H1 (cell line): ENCODE measurements at regions not wholly inside any gene's neighbourhood (a gene's known extent, or its start where the extent isn't known, plus 50 kb on each side); places are given as distances from the start of the nearest gene placed in this dataset.

ENCODE experiments used
- CTCF ChIA-PET: fragments of 300-600 bp; sonication (Branson Sonifier 250); formaldehyde crosslinking; loops from one replicate; lab custom pipeline; 2021; ENCODE audit not compliant: partially characterized antibody; lab: Charles Lee
- POLR2A ChIA-PET: fragments of 300-600 bp; sonication (Branson Sonifier 250); formaldehyde crosslinking; loops from one replicate; lab custom pipeline; 2021; ENCODE audit warnings: inconsistent platforms; ENCODE audit not compliant: partially characterized antibody; lab: Charles Lee
- DNase-seq, 2 experiments: peaks; one replicate each; pipeline versions ENCODE4 v3.0.0 to v3.0.0-alpha.2; 2010 to 2022; ENCODE audit warnings: low spot score in 2 of 2, low read depth in 1 of 2, mixed read lengths in 1 of 2
- FAIRE-seq: peaks from 2 replicates; lab custom pipeline; 2011; peaks lifted over from hg19 to GRCh38; lab: Jason Lieb, UNC
- H2AFZ ChIP-seq: 2 replicates; pipeline ENCODE4 v1.8.1; 2012; ENCODE audit warnings: low read length, inconsistent platforms
- H2AK5ac ChIP-seq: 2 replicates; pipeline ENCODE4 v1.6.1; 2013; ENCODE audit warnings: low read depth, low read length
- H2BK120ac ChIP-seq: replicated peaks from 2 replicates; pipeline ENCODE3; 2013; ENCODE audit warnings: low read depth, low read length, inconsistent platforms
- H2BK12ac ChIP-seq: 2 replicates; pipeline ENCODE4 v1.6.1; 2013; ENCODE audit warnings: low read depth, low read length
- H2BK15ac ChIP-seq: 2 replicates; pipeline ENCODE4 v1.6.1; 2013; ENCODE audit warnings: low read length
- H2BK20ac ChIP-seq: 2 replicates; pipeline ENCODE4 v1.6.1; 2013; ENCODE audit warnings: low read length
- H2BK5ac ChIP-seq: 2 replicates; pipeline ENCODE4 v1.6.1; 2013; ENCODE audit warnings: low read depth, low read length
- H3K14ac ChIP-seq: 2 replicates; pipeline ENCODE4 v1.6.1; 2013; ENCODE audit warnings: inconsistent platforms; ENCODE audit not compliant: insufficient read length
- H3K18ac ChIP-seq: 2 replicates; pipeline ENCODE4 v1.6.1; 2013; ENCODE audit warnings: low read length; ENCODE audit errors: extremely low read depth
- H3K23ac ChIP-seq: 2 replicates; pipeline ENCODE4 v1.6.1; 2013; ENCODE audit warnings: inconsistent platforms; ENCODE audit not compliant: insufficient read length
- H3K23me2 ChIP-seq: 2 replicates; pipeline ENCODE4 v1.6.1; 2013; ENCODE audit warnings: low read depth, low read length
- H3K27ac ChIP-seq: 2 replicates; pipeline ENCODE4 v1.6.1; 2011; ENCODE audit warnings: low read depth, low read length, inconsistent platforms
- H3K27me3 ChIP-seq, 4 experiments: replicated peaks in 1 of 4; 1 replicate in 1 of 4; 2 replicates in 3 of 4; pipeline versions ENCODE4 v1.6.1 to v1.8.1; 2011 to 2013; ENCODE audit warnings: low read length in 3 of 4, mild to moderate bottlenecking in 3 of 4, inconsistent platforms in 2 of 4, mixed read lengths in 2 of 4, moderate library complexity in 1 of 4; ENCODE audit not compliant: control insufficient read depth in 3 of 4, insufficient read depth in 3 of 4; ENCODE audit errors: extremely low read depth in 1 of 4
- H3K36me3 ChIP-seq, 4 experiments: 2 replicates each; pipeline versions ENCODE4 v1.6.1 to v1.8.1; 2011 to 2013; ENCODE audit warnings: mild to moderate bottlenecking in 4 of 4, low read length in 3 of 4, moderate library complexity in 2 of 4, control low read depth in 1 of 4, inconsistent platforms in 1 of 4; ENCODE audit not compliant: insufficient read depth in 4 of 4, control insufficient read depth in 2 of 4
- H3K4ac ChIP-seq: replicated peaks from 2 replicates; pipeline ENCODE3; 2013; ENCODE audit warnings: low read length, low read depth, mixed read lengths, inconsistent platforms; ENCODE audit not compliant: insufficient read length
- H3K4me1 ChIP-seq, 4 experiments: replicated peaks in 1 of 4; 1 replicate in 1 of 4; 2 replicates in 3 of 4; pipeline versions ENCODE4 v1.6.1 to v1.8.1; 2011 to 2013; ENCODE audit warnings: low read length in 3 of 4, inconsistent platforms in 2 of 4, mixed read lengths in 1 of 4; ENCODE audit not compliant: insufficient read depth in 4 of 4, control insufficient read depth in 3 of 4
- H3K4me2 ChIP-seq, 2 experiments: 2 replicates each; pipeline versions ENCODE4 v1.6.1 to v1.8.1; 2011 to 2013; ENCODE audit warnings: low read depth in 2 of 2, low read length in 2 of 2, control low read depth in 1 of 2, inconsistent platforms in 1 of 2, mild to moderate bottlenecking in 1 of 2; ENCODE audit not compliant: insufficient read depth in 1 of 2
- H3K4me3 ChIP-seq, 4 experiments: fragments of 200-600, 300-600 bp in 1 of 4; sonication (generic), shearing (Covaris generic), sonication (Bioruptor Twin) in 1 of 4; 2 replicates each; pipeline versions ENCODE4 v1.5.1 to v1.8.1; 2011 to 2016; ENCODE audit warnings: low read length in 4 of 4, low read depth in 3 of 4, control low read depth in 2 of 4, inconsistent platforms in 2 of 4, mild to moderate bottlenecking in 2 of 4, mixed read lengths in 1 of 4, moderate library complexity in 1 of 4; ENCODE audit not compliant: insufficient read depth in 2 of 4; ENCODE audit errors: extremely low read depth in 1 of 4
- H3K56ac ChIP-seq: replicated peaks from 2 replicates; pipeline ENCODE3; 2013; ENCODE audit warnings: low read depth, mild to moderate bottlenecking, mixed read lengths, low read length, inconsistent platforms; ENCODE audit not compliant: insufficient read length
- H3K79me1 ChIP-seq: 2 replicates; pipeline ENCODE4 v1.6.1; 2013; ENCODE audit warnings: low read depth, low read length, control low read depth
- H3K79me2 ChIP-seq, 2 experiments: 2 replicates each; pipeline versions ENCODE4 v1.6.1 to v1.8.1; 2012 to 2013; ENCODE audit warnings: low read length in 2 of 2, mild to moderate bottlenecking in 2 of 2, inconsistent platforms in 1 of 2; ENCODE audit not compliant: insufficient read depth in 2 of 2, control insufficient read depth in 1 of 2
- H3K9ac ChIP-seq, 4 experiments: replicated peaks in 1 of 4; 1 replicate in 1 of 4; 2 replicates in 3 of 4; pipeline versions ENCODE4 v1.6.1 to v1.8.1; 2011 to 2013; ENCODE audit warnings: low read depth in 3 of 4, low read length in 3 of 4, control low read depth in 2 of 4, mild to moderate bottlenecking in 2 of 4, moderate library complexity in 2 of 4, inconsistent platforms in 1 of 4; ENCODE audit errors: extremely low read depth in 1 of 4
- H3K9me3 ChIP-seq, 2 experiments: 2 replicates each; pipeline versions ENCODE4 v1.6.1 to v1.8.1; 2012 to 2013; ENCODE audit warnings: mild to moderate bottlenecking in 2 of 2, moderate library complexity in 2 of 2, control low read depth in 1 of 2, inconsistent platforms in 1 of 2, low read depth in 1 of 2, low read length in 1 of 2, mixed read lengths in 1 of 2; ENCODE audit not compliant: insufficient read depth in 2 of 2
- H4K20me1 ChIP-seq, 2 experiments: replicated peaks in 1 of 2; 2 replicates each; pipeline versions ENCODE3 to v1.8.1; 2011 to 2013; ENCODE audit warnings: inconsistent platforms in 2 of 2, low read length in 2 of 2, mild to moderate bottlenecking in 1 of 2; ENCODE audit not compliant: insufficient read depth in 2 of 2, control insufficient read depth in 1 of 2
- H4K5ac ChIP-seq: 2 replicates; pipeline ENCODE4 v1.6.1; 2013; ENCODE audit warnings: low read length, low read depth, mixed read lengths, inconsistent platforms; ENCODE audit not compliant: insufficient read length
- H4K8ac ChIP-seq: 2 replicates; pipeline ENCODE4 v1.8.0; 2013; ENCODE audit warnings: mild to moderate bottlenecking, moderate library complexity, low read length, inconsistent platforms; ENCODE audit not compliant: insufficient read depth; ENCODE audit errors: extremely low read depth
- H4K91ac ChIP-seq: replicated peaks from 2 replicates; pipeline ENCODE3; 2013; ENCODE audit warnings: low read length, mixed read lengths, inconsistent platforms; ENCODE audit not compliant: insufficient read length
- CBX5 ChIP-seq: fragments of 300-800, 300-1000 bp; sonication (generic); IDR thresholded peaks from 2 replicates; pipeline ENCODE4 v1.7.1; 2016; ENCODE audit warnings: antibody characterized with exemption, low read length, low read depth
- CHD2 ChIP-seq: IDR thresholded peaks from 2 replicates; pipeline ENCODE4 v1.6.1; 2012; ENCODE audit warnings: low read length, improper control_type of control experiment
- CREB1 ChIP-seq: IDR thresholded peaks from 2 replicates; pipeline ENCODE4 v1.6.1; 2012; ENCODE audit warnings: inconsistent platforms
- FOSL1 ChIP-seq: IDR thresholded peaks from 2 replicates; pipeline ENCODE4 v1.6.1; 2011; ENCODE audit warnings: mild to moderate bottlenecking, low read depth, low read length, moderate library complexity; ENCODE audit not compliant: insufficient read depth
- GABPA ChIP-seq: IDR thresholded peaks from 2 replicates; pipeline ENCODE4 v1.6.1; 2011; ENCODE audit warnings: mild to moderate bottlenecking, low read length, moderate library complexity, borderline replicate concordance; ENCODE audit not compliant: insufficient read depth
- HDAC2 ChIP-seq, 2 experiments: fragments of 300-600 bp in 1 of 2; sonication (generic) in 1 of 2; IDR thresholded peaks; 2 replicates each; pipeline ENCODE4 v1.6.1; 2011 to 2012; ENCODE audit warnings: low read depth in 2 of 2, low read length in 2 of 2, mild to moderate bottlenecking in 2 of 2, moderate library complexity in 2 of 2, borderline replicate concordance in 1 of 2, inconsistent platforms in 1 of 2
- KDM5A ChIP-seq: fragments of 200-600 bp; IDR thresholded peaks from 2 replicates; pipeline ENCODE4 v1.7.1; 2012; ENCODE audit warnings: mild to moderate bottlenecking, low read length, inconsistent platforms, mixed read lengths
- SUZ12 ChIP-seq: fragments of 200-600 bp; sonication (generic); IDR thresholded peaks from 2 replicates; pipeline ENCODE4 v1.6.1; 2012; ENCODE audit warnings: mild to moderate bottlenecking, inconsistent platforms, low read length, moderate library complexity, mixed read lengths
- TAF7 ChIP-seq: optimal IDR thresholded peaks from 2 replicates; pipeline ENCODE3; 2011; ENCODE audit warnings: low read depth, mild to moderate bottlenecking, inconsistent platforms, low read length, moderate library complexity, borderline replicate concordance
- TBP ChIP-seq: IDR thresholded peaks from 2 replicates; pipeline ENCODE4 v1.6.1; 2011; ENCODE audit warnings: low read depth, low read length, improper control_type of control experiment
- TF ChIP-seq, protein P1 (sequence below): IDR thresholded peaks from 2 replicates; pipeline ENCODE4 v1.6.1; 2012; ENCODE audit warnings: low read length, inconsistent platforms
- TF ChIP-seq, protein P2 (sequence below): IDR thresholded peaks from 2 replicates; pipeline ENCODE4 v1.6.1; 2011; ENCODE audit warnings: low read length, improper control_type of control experiment

- no peak overlapping the region for H2BK20ac ChIP-seq
- ChIA-PET POLR2A (no interaction called here), CTCF (no interaction called here)
- H4K8ac ChIP-seq: no peak overlapping the region
- no peaks in the 10 kb centered on the region for H3K79me2 ChIP-seq
- no peaks in the 10 kb centered on the region for H3K36me3 ChIP-seq
- no peak overlapping the region for H2BK120ac ChIP-seq
- no peak overlapping the region for H3K4me2 ChIP-seq
- H2BK12ac ChIP-seq: no peak overlapping the region
- no peak overlapping the region for H2AK5ac ChIP-seq
- H4K20me1 ChIP-seq: no peaks in the 10 kb centered on the region
- no peak overlapping the region for H4K5ac ChIP-seq
- no peaks in the 10 kb centered on the region for H3K23me2 ChIP-seq
- H3K4me1 ChIP-seq: no peaks in the 10 kb centered on the region
- H2AFZ ChIP-seq: no peak overlapping the region
- no peaks in the 10 kb centered on the region for H3K27me3 ChIP-seq
- no peak overlapping the region for H3K9ac ChIP-seq
- H3K79me1 ChIP-seq: no peaks in the 10 kb centered on the region
- H2BK15ac ChIP-seq: no peak overlapping the region
- H2BK5ac ChIP-seq: no peak overlapping the region
- H3K14ac ChIP-seq: no peak overlapping the region
- FAIRE-seq: no peak
- H3K18ac ChIP-seq: no peak overlapping the region
- H3K23ac ChIP-seq: no peak overlapping the region
- no peaks in the 10 kb centered on the region for H3K9me3 ChIP-seq
- no peak overlapping the region for H3K4me3 ChIP-seq
- DNase-seq: no peak
- H3K27ac ChIP-seq: no peak overlapping the region
- H3K56ac ChIP-seq: no peak overlapping the region
- TF ChIP-seq TAF7: no peak
- TF ChIP-seq SUZ12: no peak
- no peak for TF ChIP-seq CBX5
- no peak for TF ChIP-seq TBP
- no peak for TF ChIP-seq HDAC2 (IDR thresholded peaks at IDR 0.05; ENCODE audit: borderline replicate concordance in 1 of 2, low read depth in 2 of 2, low read length in 2 of 2)
- TF ChIP-seq CREB1: no peak
- TF ChIP-seq, protein P1, sequence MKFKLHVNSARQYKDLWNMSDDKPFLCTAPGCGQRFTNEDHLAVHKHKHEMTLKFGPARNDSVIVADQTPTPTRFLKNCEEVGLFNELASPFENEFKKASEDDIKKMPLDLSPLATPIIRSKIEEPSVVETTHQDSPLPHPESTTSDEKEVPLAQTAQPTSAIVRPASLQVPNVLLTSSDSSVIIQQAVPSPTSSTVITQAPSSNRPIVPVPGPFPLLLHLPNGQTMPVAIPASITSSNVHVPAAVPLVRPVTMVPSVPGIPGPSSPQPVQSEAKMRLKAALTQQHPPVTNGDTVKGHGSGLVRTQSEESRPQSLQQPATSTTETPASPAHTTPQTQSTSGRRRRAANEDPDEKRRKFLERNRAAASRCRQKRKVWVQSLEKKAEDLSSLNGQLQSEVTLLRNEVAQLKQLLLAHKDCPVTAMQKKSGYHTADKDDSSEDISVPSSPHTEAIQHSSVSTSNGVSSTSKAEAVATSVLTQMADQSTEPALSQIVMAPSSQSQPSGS: no peak
- no peak for TF ChIP-seq CHD2
- TF ChIP-seq GABPA: no peak
- no peak for TF ChIP-seq FOSL1
- no peak for TF ChIP-seq KDM5A
- TF ChIP-seq, protein P2, sequence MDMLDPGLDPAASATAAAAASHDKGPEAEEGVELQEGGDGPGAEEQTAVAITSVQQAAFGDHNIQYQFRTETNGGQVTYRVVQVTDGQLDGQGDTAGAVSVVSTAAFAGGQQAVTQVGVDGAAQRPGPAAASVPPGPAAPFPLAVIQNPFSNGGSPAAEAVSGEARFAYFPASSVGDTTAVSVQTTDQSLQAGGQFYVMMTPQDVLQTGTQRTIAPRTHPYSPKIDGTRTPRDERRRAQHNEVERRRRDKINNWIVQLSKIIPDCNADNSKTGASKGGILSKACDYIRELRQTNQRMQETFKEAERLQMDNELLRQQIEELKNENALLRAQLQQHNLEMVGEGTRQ: no peak
- H3K4ac ChIP-seq: no peak overlapping the region
- no peak overlapping the region for H4K91ac ChIP-seq
Observed at GRCh38 chr3:180390313-180390712, 211.7 kb upstream of the TTC14 start.
